ENCODE measurements at regions not wholly inside any gene's neighbourhood (a gene's known extent, or its start where the extent isn't known, plus 50 kb on each side); places are given as distances from the start of the nearest gene placed in this dataset.

- TF ChIP-seq POLR2A (IDR thresholded peaks at IDR 0.05; ENCODE audit: low read length) (no peak), GATA1 (IDR thresholded peaks at IDR 0.05; ENCODE audit: low read depth, low read length) (no peak)
Measured at GRCh38 chr3:181604267-181604666, 107.5 kb upstream of the SOX2 start.
